Neural crest cell (in vitro differentiated cells): ENCODE measurements at regions not wholly inside any gene's neighbourhood (a gene's known extent, or its start where the extent isn't known, plus 50 kb on each side); places are given as distances from the start of the nearest gene placed in this dataset.

Experiments used
- DNase-seq: peaks from one replicate; pipeline ENCODE4 v3.0.0; 2021; ENCODE audit warnings: low read depth, mixed read lengths, low spot score
- H3K27ac Mint-ChIP-seq: one replicate; pipeline ENCODE4 v1.8.0; 2021; ENCODE audit warnings: mild to moderate bottlenecking, mixed read lengths; ENCODE audit not compliant: unreplicated experiment
- H3K27me3 Mint-ChIP-seq: 2 replicates; pipeline ENCODE4 v1.8.0; 2021; ENCODE audit warnings: low read depth, mild to moderate bottlenecking, mixed read lengths
- H3K36me3 Mint-ChIP-seq: 2 replicates; pipeline ENCODE4 v1.8.0; 2021; ENCODE audit warnings: low read depth, mild to moderate bottlenecking, mixed read lengths
- H3K4me1 Mint-ChIP-seq: 2 replicates; pipeline ENCODE4 v1.8.0; 2021; ENCODE audit warnings: mixed read lengths
- H3K4me3 Mint-ChIP-seq: one replicate; pipeline ENCODE4 v1.8.0; 2021; ENCODE audit warnings: mild to moderate bottlenecking, mixed read lengths
- H3K9me3 Mint-ChIP-seq: 2 replicates; pipeline ENCODE4 v1.8.0; 2021; ENCODE audit warnings: mixed read lengths
- TF ChIP-seq, protein P1 (sequence below): fragments of 200-600 bp; sonication (generic); conservative IDR thresholded peaks from 2 replicates; pipeline ENCODE4 v1.5.0; 2021; ENCODE audit warnings: antibody characterized with exemption, mild to moderate bottlenecking

DNA sequence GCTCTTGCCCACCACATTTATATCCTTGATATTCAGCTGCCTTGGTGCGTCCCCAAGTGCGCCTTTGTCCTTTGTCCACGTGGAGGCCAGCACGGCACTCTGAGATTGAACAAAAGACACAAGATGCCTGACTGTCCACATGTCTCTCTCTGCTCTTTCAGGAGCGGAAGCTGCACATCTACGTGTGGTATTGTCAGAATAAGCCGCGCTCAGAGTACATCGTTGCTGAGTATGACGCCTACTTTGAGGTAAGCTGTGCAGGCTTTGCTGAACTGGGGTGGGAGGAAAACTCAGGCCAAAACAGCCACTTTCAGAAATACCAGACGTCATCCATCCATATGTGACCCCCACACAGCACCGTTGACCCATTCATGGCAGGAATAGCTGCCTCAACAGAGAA lies 72.0 kb upstream of the UMPS start:
- Mint-ChIP-seq H3K4me3 (no peak overlapping the region), H3K4me1 (peaks cover 13% of the 10 kb centered on the region), H3K27me3 (no peaks in the 10 kb centered on the region), H3K9me3 (no peaks in the 10 kb centered on the region), H3K27ac (no peak overlapping the region), H3K36me3 (peaks cover 7% of the 10 kb centered on the region)
- no peak for DNase-seq
- TF ChIP-seq, protein P1, sequence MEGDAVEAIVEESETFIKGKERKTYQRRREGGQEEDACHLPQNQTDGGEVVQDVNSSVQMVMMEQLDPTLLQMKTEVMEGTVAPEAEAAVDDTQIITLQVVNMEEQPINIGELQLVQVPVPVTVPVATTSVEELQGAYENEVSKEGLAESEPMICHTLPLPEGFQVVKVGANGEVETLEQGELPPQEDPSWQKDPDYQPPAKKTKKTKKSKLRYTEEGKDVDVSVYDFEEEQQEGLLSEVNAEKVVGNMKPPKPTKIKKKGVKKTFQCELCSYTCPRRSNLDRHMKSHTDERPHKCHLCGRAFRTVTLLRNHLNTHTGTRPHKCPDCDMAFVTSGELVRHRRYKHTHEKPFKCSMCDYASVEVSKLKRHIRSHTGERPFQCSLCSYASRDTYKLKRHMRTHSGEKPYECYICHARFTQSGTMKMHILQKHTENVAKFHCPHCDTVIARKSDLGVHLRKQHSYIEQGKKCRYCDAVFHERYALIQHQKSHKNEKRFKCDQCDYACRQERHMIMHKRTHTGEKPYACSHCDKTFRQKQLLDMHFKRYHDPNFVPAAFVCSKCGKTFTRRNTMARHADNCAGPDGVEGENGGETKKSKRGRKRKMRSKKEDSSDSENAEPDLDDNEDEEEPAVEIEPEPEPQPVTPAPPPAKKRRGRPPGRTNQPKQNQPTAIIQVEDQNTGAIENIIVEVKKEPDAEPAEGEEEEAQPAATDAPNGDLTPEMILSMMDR, result no peak

GRCh38 chr3:124659175-124659574 lies 71.1 kb upstream of the UMPS start:
- H3K27me3 Mint-ChIP-seq, result no peaks in the 10 kb centered on the region
- TF ChIP-seq, protein P1, result no peak
- H3K4me3 Mint-ChIP-seq, result no peak overlapping the region
- DNase-seq, result no peak
- no peak overlapping the region for H3K27ac Mint-ChIP-seq
- no peaks in the 10 kb centered on the region for H3K9me3 Mint-ChIP-seq
- H3K4me1 Mint-ChIP-seq, result peaks cover 4% of the 10 kb centered on the region
- H3K36me3 Mint-ChIP-seq, result peaks cover 7% of the 10 kb centered on the region

- Mint-ChIP-seq H3K36me3 (peaks cover 5% of the 10 kb centered on the region), H3K27me3 (no peaks in the 10 kb centered on the region), H3K4me3 (no peak overlapping the region), H3K9me3 (no peaks in the 10 kb centered on the region), H3K27ac (no peak overlapping the region), H3K4me1 (peaks cover 4% of the 10 kb centered on the region)
- TF ChIP-seq, protein P1, result no peak
- DNase-seq, result no peak
Measured at GRCh38 chr3:124660599-124660998, 69.7 kb upstream of the UMPS start.

DNA sequence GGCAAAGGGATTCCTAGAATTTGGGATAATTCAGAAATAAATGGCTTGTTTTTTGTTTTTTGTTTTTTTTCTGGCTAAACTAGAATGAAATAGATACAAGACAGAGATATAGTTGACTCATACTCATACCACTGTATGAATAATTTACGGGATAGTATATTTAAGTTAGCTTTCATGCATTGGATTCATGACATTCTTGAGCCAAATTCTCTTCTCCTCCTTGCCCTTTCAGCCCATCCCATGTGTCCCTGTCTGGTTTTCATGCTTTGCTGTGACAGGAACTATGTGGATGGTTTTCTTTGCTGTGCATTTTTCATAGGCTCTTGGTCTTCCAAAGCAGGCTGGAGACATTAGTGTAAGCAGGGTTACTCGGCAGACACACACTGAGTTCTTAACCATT lies 66.6 kb upstream of the UMPS start:
- no peak overlapping the region for H3K4me3 Mint-ChIP-seq
- no peaks in the 10 kb centered on the region for H3K27me3 Mint-ChIP-seq
- H3K9me3 Mint-ChIP-seq, result no peaks in the 10 kb centered on the region
- no peak overlapping the region for H3K27ac Mint-ChIP-seq
- no peak for DNase-seq
- TF ChIP-seq, protein P1, result no peak
- H3K36me3 Mint-ChIP-seq, result peaks cover 4% of the 10 kb centered on the region
- no peaks in the 10 kb centered on the region for H3K4me1 Mint-ChIP-seq

DNA sequence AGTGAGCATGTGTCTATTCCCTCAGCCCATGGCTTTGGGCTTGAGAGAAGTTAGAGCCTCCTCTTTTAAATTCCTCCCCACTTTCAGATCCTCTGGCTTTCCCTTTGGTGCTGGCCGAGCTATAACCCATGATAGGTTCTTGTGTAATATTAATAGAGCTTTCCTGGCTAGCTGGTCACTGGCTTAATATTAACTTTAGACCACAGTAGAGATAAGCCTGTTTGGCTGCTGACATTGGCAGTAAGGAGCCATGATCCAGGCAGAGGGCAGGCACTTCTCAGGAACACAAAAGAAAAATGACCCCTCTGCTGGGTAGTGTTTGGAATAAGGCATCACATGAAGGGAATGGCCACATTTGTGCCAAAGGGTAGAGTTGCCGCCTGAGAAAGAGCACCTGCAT lies 65.4 kb upstream of the UMPS start:
- no peaks in the 10 kb centered on the region for H3K27me3 Mint-ChIP-seq
- no peak overlapping the region for H3K27ac Mint-ChIP-seq
- peaks cover 4% of the 10 kb centered on the region for H3K36me3 Mint-ChIP-seq
- TF ChIP-seq, protein P1, result no peak
- no peaks in the 10 kb centered on the region for H3K9me3 Mint-ChIP-seq
- H3K4me3 Mint-ChIP-seq, result no peak overlapping the region
- no peak for DNase-seq
- H3K4me1 Mint-ChIP-seq, result no peaks in the 10 kb centered on the region

DNA sequence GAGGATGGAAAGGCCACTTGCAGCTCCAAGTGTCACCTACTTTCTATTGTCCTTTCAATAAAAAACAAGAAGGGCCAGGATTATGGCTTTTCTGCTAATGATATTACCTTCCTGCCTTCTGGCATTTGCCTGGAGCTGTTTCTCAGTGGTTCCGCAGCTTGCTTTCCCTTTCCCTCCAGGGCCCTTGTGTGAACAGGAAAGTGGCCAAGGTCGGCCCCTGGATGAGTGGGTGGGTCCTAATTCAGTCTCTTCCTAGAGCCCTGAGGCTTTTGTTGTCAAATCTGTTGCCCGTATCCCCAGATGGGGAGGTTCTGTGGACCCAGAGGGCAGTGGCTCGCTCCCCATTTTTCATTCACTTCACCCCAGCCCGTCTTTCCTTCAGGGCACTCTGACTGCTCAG lies 64.2 kb upstream of the UMPS start:
- no peaks in the 10 kb centered on the region for H3K9me3 Mint-ChIP-seq
- DNase-seq, result no peak
- no peaks in the 10 kb centered on the region for H3K27me3 Mint-ChIP-seq
- H3K4me3 Mint-ChIP-seq, result no peak overlapping the region
- no peaks in the 10 kb centered on the region for H3K4me1 Mint-ChIP-seq
- peaks cover 9% of the 10 kb centered on the region for H3K36me3 Mint-ChIP-seq
- no peak overlapping the region for H3K27ac Mint-ChIP-seq
- TF ChIP-seq, protein P1, result no peak
